ENCODE measurements at regions not wholly inside any gene's neighbourhood (a gene's known extent, or its start where the extent isn't known, plus 50 kb on each side); places are given as distances from the start of the nearest gene placed in this dataset.

GRCh38 chr18:37812961-37813360 lies 247.4 kb upstream of the CELF4 start:
- 38% methylated on average over 3 of the region's 3 CpGs for WGBS (ENCODE audit: insufficient coverage, low coverage, low lambda C conversion rate, missing lambda C conversion rate)

GRCh38 chr18:37805773-37806404 lies 240.3 kb upstream of the CELF4 start:
- Histone ChIP-seq H3K4me1 (no peaks in the 10 kb centered on the region), H3K27ac (no peak overlapping the region), H3K27me3 (no peaks in the 10 kb centered on the region), H3K4me3 (no peak overlapping the region), H3K36me3 (no peaks in the 10 kb centered on the region), H3K9me3 (no peaks in the 10 kb centered on the region)
- 73% methylated on average over 3 of the region's 8 CpGs for WGBS (ENCODE audit: insufficient coverage, low coverage, low lambda C conversion rate, missing lambda C conversion rate)
- intact Hi-C loops (cut with DNase I) = no loop called here
- ATAC-seq = no peak
- no peak for DNase-seq
- TF ChIP-seq CTCF (IDR thresholded peaks at IDR 0.05) = no peak
- no peak for TF ChIP-seq POLR2A (IDR thresholded peaks at IDR 0.05)

More at GRCh38 chr18:37812961-37813360, 247.4 kb upstream of the CELF4 start:
- no peaks in the 10 kb centered on the region for H3K36me3 ChIP-seq
- no peaks in the 10 kb centered on the region for H3K4me1 ChIP-seq
- DNase-seq = no peak
- H3K27ac ChIP-seq = no peak overlapping the region
- ATAC-seq = no peak
- H3K9me3 ChIP-seq = no peaks in the 10 kb centered on the region
- no peaks in the 10 kb centered on the region for H3K27me3 ChIP-seq
- H3K4me3 ChIP-seq = no peak overlapping the region
- intact Hi-C loops (cut with DNase I) = no loop called here
- TF ChIP-seq POLR2A (IDR thresholded peaks at IDR 0.05) (no peak), CTCF (IDR thresholded peaks at IDR 0.05) (no peak)

- Histone ChIP-seq H3K4me3 (no peak overlapping the region), H3K4me1 (no peaks in the 10 kb centered on the region), H3K36me3 (no peaks in the 10 kb centered on the region), H3K27ac (no peak overlapping the region), H3K9me3 (no peaks in the 10 kb centered on the region), H3K27me3 (no peaks in the 10 kb centered on the region)
- DNase-seq (no peak), ATAC-seq (no peak)
- 50% methylated on average over 6 of the region's 6 CpGs for WGBS (ENCODE audit: insufficient coverage, low coverage, low lambda C conversion rate, missing lambda C conversion rate)
- no peak for TF ChIP-seq CTCF (IDR thresholded peaks at IDR 0.05)
- no peak for TF ChIP-seq POLR2A (IDR thresholded peaks at IDR 0.05)
- intact Hi-C loops (cut with DNase I) = no loop called here
Observed at GRCh38 chr18:37796823-37797349, 231.3 kb upstream of the CELF4 start.

GRCh38 chr18:37787452-37787851 lies 221.9 kb upstream of the CELF4 start:
- intact Hi-C loops (cut with DNase I) = no loop called here
- no peak overlapping the region for H3K4me3 ChIP-seq
- no peaks in the 10 kb centered on the region for H3K9me3 ChIP-seq
- H3K36me3 ChIP-seq = no peaks in the 10 kb centered on the region
- DNase-seq (no peak), ATAC-seq (no peak)
- no peaks in the 10 kb centered on the region for H3K4me1 ChIP-seq
- no peak for TF ChIP-seq POLR2A (IDR thresholded peaks at IDR 0.05)
- H3K27ac ChIP-seq = no peak overlapping the region
- no peaks in the 10 kb centered on the region for H3K27me3 ChIP-seq

- Histone ChIP-seq H3K27me3 (no peaks in the 10 kb centered on the region), H3K36me3 (no peaks in the 10 kb centered on the region), H3K4me1 (no peaks in the 10 kb centered on the region), H3K27ac (no peak overlapping the region), H3K9me3 (no peaks in the 10 kb centered on the region), H3K4me3 (no peak overlapping the region)
- WGBS (ENCODE audit: insufficient coverage, low coverage, low lambda C conversion rate, missing lambda C conversion rate) = 48% methylated on average over 5 of the region's 5 CpGs
- intact Hi-C loops (cut with DNase I) = no loop called here
- DNase-seq = no peak
- no peak for TF ChIP-seq POLR2A (IDR thresholded peaks at IDR 0.05)
- TF ChIP-seq CTCF (IDR thresholded peaks at IDR 0.05) = no peak
- no peak for ATAC-seq
Observed at GRCh38 chr18:37783771-37784170, 218.2 kb upstream of the CELF4 start.
